ENCODE measurements at regions not wholly inside any gene's neighbourhood (a gene's known extent, or its start where the extent isn't known, plus 50 kb on each side); places are given as distances from the start of the nearest gene placed in this dataset.

DNA sequence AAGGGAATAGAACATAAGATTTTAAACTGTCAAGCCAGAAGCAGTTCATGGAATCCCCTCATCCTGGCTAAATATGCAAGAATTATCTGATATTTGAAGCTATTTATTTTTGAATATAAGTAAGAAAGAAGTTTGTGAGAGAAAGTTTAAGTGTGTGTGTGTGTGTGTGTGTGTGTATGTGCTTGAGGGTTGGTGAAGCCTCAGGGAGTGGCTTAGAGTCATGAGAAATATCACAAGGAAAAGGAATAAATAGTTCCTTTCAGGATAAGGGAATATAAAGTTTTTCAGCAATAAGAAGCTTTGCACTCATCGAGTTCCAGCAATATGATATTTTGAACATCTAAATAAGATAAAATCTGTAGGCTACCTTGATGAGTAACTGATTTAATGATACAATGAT is 359.6 kb downstream of the MEIS1 start:
- DNase-seq = no peak
- H3K9me3 ChIP-seq (ENCODE audit: insufficient read depth, low read depth) = no peaks in the 10 kb centered on the region
- no peak overlapping the region for H3K4me2 ChIP-seq
- no peaks in the 10 kb centered on the region for H3K9me2 ChIP-seq (ENCODE audit: insufficient read depth)
- H3K4me1 ChIP-seq (replicated peaks; ENCODE audit: insufficient read depth) = no peaks in the 10 kb centered on the region
- TF ChIP-seq, protein P1, sequence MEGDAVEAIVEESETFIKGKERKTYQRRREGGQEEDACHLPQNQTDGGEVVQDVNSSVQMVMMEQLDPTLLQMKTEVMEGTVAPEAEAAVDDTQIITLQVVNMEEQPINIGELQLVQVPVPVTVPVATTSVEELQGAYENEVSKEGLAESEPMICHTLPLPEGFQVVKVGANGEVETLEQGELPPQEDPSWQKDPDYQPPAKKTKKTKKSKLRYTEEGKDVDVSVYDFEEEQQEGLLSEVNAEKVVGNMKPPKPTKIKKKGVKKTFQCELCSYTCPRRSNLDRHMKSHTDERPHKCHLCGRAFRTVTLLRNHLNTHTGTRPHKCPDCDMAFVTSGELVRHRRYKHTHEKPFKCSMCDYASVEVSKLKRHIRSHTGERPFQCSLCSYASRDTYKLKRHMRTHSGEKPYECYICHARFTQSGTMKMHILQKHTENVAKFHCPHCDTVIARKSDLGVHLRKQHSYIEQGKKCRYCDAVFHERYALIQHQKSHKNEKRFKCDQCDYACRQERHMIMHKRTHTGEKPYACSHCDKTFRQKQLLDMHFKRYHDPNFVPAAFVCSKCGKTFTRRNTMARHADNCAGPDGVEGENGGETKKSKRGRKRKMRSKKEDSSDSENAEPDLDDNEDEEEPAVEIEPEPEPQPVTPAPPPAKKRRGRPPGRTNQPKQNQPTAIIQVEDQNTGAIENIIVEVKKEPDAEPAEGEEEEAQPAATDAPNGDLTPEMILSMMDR (conservative IDR thresholded peaks at IDR 0.05) = no peak
- TF ChIP-seq EZH2 (IDR thresholded peaks at IDR 0.05; ENCODE audit: low read depth) = no peak
- H3F3A ChIP-seq (ENCODE audit: insufficient read depth, low read depth) = no peaks in the 10 kb centered on the region
- no peaks in the 10 kb centered on the region for H3K79me2 ChIP-seq (ENCODE audit: low read depth)
- no peaks in the 10 kb centered on the region for H3K27me3 ChIP-seq (ENCODE audit: insufficient read depth, low read depth)
- H3K4me3 ChIP-seq = no peak overlapping the region
- BruUV-seq (replicated peaks) = no TSS peak
- H3K36me3 ChIP-seq (ENCODE audit: low read depth) = no peaks in the 10 kb centered on the region
- ChIA-PET CTCF (interaction anchor here (0.8 kb wide), 1 partner anchor 9 kb away, joined by 3 read pairs; no protein-coding TSS in a partner anchor), POLR2A (ENCODE audit: unreplicated experiment) (no interaction called here)
- no peak overlapping the region for H2AFZ ChIP-seq
- intact Hi-C loops (cut with micrococcal nuclease; ENCODE audit: unreplicated experiment) = no loop called here
- no peak overlapping the region for H3K27ac ChIP-seq
- H4K20me1 ChIP-seq (ENCODE audit: insufficient read depth) = no peaks in the 10 kb centered on the region

DNA sequence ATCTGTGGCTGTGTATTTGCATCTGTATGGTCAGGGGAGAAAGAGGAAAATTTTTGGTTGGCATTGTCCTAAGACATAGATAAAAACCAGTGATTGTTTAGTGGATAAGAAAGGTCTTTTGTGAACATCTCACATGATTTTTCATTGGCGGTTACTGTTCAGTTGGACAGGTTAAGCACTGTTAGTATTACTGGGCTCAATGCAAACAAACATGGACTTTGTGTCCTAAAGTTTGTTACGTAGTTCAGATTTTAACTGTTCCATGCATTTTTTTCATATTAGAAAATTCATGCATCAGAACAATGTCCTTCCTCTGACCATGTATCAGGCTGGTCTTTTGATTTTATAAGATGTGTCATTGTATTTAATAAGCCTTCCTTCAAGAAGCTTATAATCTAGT is 368.0 kb downstream of the MEIS1 start:
- ChIA-PET CTCF (no interaction called here), POLR2A (ENCODE audit: unreplicated experiment) (no interaction called here)
- H3F3A ChIP-seq (ENCODE audit: insufficient read depth, low read depth) = no peaks in the 10 kb centered on the region
- no peaks in the 10 kb centered on the region for H3K79me2 ChIP-seq (ENCODE audit: low read depth)
- H2AFZ ChIP-seq = no peak overlapping the region
- H3K9me2 ChIP-seq (ENCODE audit: insufficient read depth) = no peaks in the 10 kb centered on the region
- no peaks in the 10 kb centered on the region for H4K20me1 ChIP-seq (ENCODE audit: insufficient read depth)
- H3K9me3 ChIP-seq (ENCODE audit: insufficient read depth, low read depth) = 0 out of 2 replicates have a peak, but pooled peaks cover 3% of the 10 kb centered on the region
- H3K4me1 ChIP-seq (replicated peaks; ENCODE audit: insufficient read depth) = no peaks in the 10 kb centered on the region
- no peak overlapping the region for H3K4me3 ChIP-seq
- H3K4me2 ChIP-seq = no peak overlapping the region
- TF ChIP-seq, protein P1 (conservative IDR thresholded peaks at IDR 0.05) = no peak
- no peak for TF ChIP-seq EZH2 (IDR thresholded peaks at IDR 0.05; ENCODE audit: low read depth)
- no TSS peak for BruUV-seq (replicated peaks)
- no peak overlapping the region for H3K27ac ChIP-seq
- no peaks in the 10 kb centered on the region for H3K27me3 ChIP-seq (ENCODE audit: insufficient read depth, low read depth)
- DNase-seq = no peak
- H3K36me3 ChIP-seq (ENCODE audit: low read depth) = no peaks in the 10 kb centered on the region
- intact Hi-C loops (cut with micrococcal nuclease; ENCODE audit: unreplicated experiment) = no loop called here

DNA sequence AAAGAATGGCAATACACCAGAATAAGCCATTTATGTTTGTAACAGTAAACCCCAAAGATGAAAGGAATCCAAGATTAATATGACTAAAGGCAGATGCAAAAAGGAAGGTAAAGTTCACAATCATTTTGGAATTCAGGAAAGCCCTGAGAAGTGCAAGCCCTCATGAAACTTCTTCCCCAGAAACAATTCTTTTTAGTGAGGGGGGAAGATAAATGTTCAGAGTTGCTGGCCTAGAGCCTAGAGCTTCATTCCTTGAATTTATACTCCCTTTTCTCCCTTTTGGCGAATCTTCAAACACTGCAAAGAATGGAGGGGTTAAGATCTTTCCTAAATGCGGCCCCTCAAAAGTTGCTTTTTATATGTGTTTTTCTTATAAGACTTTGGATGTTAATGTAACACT is 368.8 kb downstream of the MEIS1 start:
- ChIA-PET POLR2A (ENCODE audit: unreplicated experiment) (no interaction called here), CTCF (no interaction called here)
- Histone ChIP-seq H3K36me3 (ENCODE audit: low read depth) (no peaks in the 10 kb centered on the region), H3K4me3 (no peak overlapping the region), H3K27me3 (ENCODE audit: insufficient read depth, low read depth) (no peaks in the 10 kb centered on the region), H3K27ac (no peak overlapping the region), H3K9me2 (ENCODE audit: insufficient read depth) (no peaks in the 10 kb centered on the region), H3K4me1 (replicated peaks; ENCODE audit: insufficient read depth) (no peaks in the 10 kb centered on the region), H3F3A (ENCODE audit: insufficient read depth, low read depth) (no peaks in the 10 kb centered on the region), H2AFZ (no peak overlapping the region), H3K79me2 (ENCODE audit: low read depth) (no peaks in the 10 kb centered on the region), H4K20me1 (ENCODE audit: insufficient read depth) (no peaks in the 10 kb centered on the region), H3K4me2 (no peak overlapping the region), H3K9me3 (ENCODE audit: insufficient read depth, low read depth) (0 out of 2 replicates have a peak, but pooled peaks cover 3% of the 10 kb centered on the region)
- no peak for DNase-seq
- intact Hi-C loops (cut with micrococcal nuclease; ENCODE audit: unreplicated experiment) = no loop called here
- TF ChIP-seq EZH2 (IDR thresholded peaks at IDR 0.05; ENCODE audit: low read depth) = no peak
- TF ChIP-seq, protein P1 (conservative IDR thresholded peaks at IDR 0.05) = no peak
- BruUV-seq (replicated peaks) = no TSS peak
